ENCODE measurements at regions not wholly inside any gene's neighbourhood (a gene's known extent, or its start where the extent isn't known, plus 50 kb on each side); places are given as distances from the start of the nearest gene placed in this dataset.
A peak's percentile ranks its signal among the peaks of the same experiment; 100 is the strongest.

GRCh38 chr2:42931146-42931817, 138.9 kb upstream of the HAAO start:
- TF ChIP-seq EZH2 (IDR thresholded peaks at IDR 0.05; ENCODE audit: low read depth, unreplicated experiment) (no peak), CTCF (conservative IDR thresholded peaks at IDR 0.05; ENCODE audit: low read depth in 2 of 2) (peak; percentile 63 to 90), REST (IDR thresholded peaks at IDR 0.05; ENCODE audit: unreplicated experiment) (no peak), POLR2AphosphoS5 (IDR thresholded peaks at IDR 0.05; ENCODE audit: low read depth) (no peak), ZNF331 (CRISPR knock-in tag; IDR thresholded peaks at IDR 0.05; ENCODE audit: low read depth) (no peak), EZH2phosphoT487 (IDR thresholded peaks at IDR 0.05; ENCODE audit: unreplicated experiment) (no peak), ETS1 (IDR thresholded peaks at IDR 0.05) (no peak), CREB1 (CRISPR knock-in tag; IDR thresholded peaks at IDR 0.05; ENCODE audit: low read depth) (no peak), ZNF462 (CRISPR knock-in tag; IDR thresholded peaks at IDR 0.05) (no peak), JUNB (IDR thresholded peaks at IDR 0.05; ENCODE audit: unreplicated experiment) (no peak), ZNF114 (CRISPR knock-in tag; IDR thresholded peaks at IDR 0.05) (no peak), STAT1 (IDR thresholded peaks at IDR 0.05; ENCODE audit: unreplicated experiment) (no peak)

All from GM23338 (cell line).